Stimulated activated CD8-positive, alpha-beta memory T cell treated with anti-CD3 and anti-CD28 coated beads, Interleukin-7, amount 100 ng/mL, for 24 hours (primary cell): ENCODE measurements at regions not wholly inside any gene's neighbourhood (a gene's known extent, or its start where the extent isn't known, plus 50 kb on each side); places are given as distances from the start of the nearest gene placed in this dataset.
"Not testable (repeated sequence)": the region's sequence is repeated elsewhere in the genome, so short reads cannot be mapped to it uniquely, and the experiment has no call there.

Source experiments
- DNase-seq: peaks from one replicate; pipeline ENCODE4 v3.0.0-alpha.2; 2020; ENCODE audit warnings: low read depth

DNA sequence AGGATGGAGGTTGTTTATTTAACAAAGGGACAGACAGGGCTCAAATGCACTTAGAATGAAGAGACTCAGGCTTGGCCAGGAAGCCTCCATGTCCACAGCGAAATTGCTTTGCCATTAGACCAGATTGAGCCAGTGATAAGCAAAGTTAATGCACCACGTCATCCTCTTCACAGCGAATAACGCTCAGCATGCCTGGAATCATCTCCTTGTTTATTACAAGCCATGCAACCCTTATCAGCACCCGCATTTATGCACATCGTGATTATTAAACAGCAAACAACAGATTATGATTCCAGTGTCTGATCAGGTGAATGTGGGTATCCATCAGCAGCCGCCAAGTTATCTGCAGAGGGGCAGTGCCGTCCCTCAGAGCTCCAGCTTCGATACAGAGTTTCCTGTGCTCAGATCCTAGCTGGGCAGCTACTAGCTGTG lies 175.0 kb upstream of the TMEM132C start:
- no peak for DNase-seq

DNA sequence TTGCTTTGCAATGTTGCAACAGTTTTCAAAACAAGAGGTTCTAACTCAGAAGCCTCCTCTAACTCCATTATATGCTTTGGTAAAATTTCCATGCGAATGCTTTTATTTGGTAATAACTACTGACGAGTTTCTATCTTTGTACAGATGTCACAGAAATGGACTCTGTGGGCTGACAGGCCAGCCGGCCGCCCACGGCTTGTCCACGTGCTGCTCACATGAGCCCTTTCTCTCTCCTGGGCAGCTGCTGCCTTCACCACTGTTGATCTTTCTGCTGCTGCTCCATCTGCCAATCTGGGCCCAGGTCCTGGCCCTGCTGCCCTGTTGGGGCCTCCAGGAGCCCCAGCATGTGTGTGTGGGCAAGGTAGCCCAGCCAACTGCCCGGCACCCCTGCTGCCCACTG lies 168.2 kb upstream of the TMEM132C start:
- no peak for DNase-seq

DNA sequence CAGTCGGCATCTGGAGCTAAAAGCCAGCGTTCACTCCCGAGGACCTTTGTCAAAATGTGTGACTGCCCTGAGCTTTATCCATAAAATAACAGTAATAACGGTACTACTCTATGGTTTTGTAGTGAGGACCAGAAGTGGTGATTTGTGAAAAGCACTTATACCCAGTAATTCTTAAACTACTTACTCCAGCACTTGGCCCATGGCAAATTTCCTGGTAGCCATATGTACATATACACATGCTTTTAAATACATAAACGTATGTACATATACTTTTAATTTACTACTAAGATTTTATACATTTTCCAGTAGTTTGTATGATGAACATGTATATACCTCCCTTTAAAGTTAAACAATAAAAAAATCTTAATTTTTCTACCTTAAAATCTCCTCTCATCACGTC lies 163.8 kb upstream of the TMEM132C start:
- DNase-seq = no peak

DNA sequence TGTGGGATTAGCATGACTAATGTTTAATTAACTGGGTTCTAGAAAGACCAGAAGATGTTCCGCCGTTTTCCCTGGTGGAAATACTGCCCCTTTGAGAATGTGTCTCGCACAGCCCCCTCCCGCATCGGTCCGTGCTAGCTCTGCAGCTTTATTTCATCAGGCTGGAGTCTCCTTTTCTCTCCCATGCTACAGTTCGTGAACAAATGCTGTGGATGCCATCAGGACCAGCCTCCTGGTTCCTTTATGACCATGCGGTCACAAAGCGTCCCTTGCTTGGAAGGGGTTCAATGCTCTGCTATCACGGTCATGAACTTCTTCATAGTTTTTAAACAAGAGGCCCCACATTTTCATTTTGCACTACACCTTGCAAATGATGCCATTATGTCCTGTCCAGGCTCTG lies 157.7 kb upstream of the TMEM132C start:
- no peak for DNase-seq

DNA sequence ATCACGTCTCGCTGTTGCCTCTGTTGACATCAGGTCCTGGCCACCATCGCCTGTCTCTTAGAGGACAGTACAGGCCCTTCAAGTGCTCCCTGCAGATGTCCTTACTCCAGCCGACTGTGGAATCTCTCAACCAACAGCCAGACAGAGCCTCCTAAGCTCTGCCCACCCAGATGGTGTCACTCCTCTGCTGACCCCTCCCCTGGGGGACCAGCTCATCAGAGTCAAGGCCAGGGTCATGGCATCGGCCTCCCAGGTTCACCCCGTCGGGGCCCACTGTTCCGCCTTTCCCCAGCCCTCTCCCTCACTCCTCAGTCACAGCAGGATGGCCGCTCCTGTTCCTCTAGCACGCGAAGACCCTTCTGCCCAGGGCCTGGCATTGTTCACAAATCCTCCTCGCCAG lies 157.3 kb upstream of the TMEM132C start:
- no peak for DNase-seq

DNA sequence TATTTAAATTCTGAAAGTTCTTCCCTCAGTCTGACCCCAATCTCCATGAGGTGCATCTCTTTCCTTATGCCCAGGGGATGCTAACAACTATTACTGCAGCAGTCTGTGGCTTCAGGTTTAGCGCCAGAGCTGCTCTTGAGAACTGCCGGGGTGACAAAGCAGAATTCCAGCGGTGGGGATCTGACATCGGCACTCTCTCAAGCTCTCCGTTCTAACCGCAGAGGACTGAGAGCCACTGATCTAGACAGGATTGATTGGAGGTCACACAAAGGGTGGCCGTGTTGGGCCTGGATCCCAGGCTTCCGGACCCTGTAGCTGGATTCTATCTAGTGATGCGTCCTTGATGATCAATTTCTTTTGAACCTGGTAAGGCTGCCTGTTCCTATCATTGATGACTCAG lies 155.6 kb upstream of the TMEM132C start:
- no peak for DNase-seq

DNA sequence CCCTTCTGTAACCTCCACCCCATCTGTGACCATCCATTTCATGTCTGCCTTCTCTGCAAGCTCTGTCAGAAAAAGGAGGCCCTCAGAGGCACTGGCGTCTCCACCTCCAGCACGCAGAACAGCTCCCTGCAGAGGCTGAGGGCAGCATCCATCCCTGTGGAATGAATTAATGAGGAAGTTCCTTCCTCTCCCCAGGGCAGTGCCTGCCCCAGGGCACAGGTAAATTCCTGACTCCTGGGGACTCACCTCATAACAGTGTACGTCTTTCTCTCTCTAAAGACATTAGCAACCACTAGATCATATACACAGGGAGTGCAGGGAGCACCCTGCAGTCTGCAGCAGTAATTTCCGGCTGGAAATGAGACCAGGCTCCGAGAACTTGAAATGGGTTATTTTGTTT lies 155.0 kb upstream of the TMEM132C start:
- no peak for DNase-seq

DNA sequence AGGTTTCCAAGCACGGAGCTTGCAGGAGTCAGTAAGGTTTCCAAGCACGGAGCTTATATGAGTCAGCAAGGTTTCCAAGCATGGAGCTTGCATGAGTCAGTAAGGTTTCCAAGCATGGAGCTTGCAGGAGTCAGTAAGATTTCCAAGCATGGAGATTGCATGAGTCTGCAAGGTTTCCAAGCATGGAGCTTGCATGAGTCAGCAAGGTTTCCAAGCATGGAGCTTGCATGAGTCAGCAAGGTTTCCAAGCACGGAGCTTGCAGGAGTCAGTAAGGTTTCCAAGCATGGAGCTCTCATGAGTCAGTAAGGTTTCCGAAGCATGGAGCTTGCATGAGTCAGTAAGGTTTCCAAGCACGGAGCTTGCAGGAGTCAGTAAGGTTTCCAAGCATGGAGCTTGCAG lies 153.7 kb upstream of the TMEM132C start:
- DNase-seq = not testable (repeated sequence)

DNA sequence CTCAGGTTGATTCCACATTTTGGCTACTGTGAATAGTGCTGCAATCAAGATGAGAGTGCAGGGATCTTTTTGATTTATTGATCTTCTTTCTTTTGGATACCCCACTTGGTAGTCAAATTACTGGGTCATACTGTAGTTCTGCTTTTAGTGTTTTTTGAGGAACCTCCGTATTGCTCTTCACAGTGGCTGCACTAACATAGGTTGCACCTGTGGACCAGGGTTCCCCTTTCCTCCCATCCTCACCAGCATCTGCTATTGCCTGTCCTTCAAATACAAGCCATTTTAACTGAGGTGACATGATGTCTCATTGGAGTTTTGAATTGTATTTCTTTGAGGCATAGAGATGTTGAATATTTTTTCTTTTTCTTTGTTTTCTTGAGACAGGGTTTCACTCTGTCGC lies 152.5 kb upstream of the TMEM132C start:
- no peak for DNase-seq

DNA sequence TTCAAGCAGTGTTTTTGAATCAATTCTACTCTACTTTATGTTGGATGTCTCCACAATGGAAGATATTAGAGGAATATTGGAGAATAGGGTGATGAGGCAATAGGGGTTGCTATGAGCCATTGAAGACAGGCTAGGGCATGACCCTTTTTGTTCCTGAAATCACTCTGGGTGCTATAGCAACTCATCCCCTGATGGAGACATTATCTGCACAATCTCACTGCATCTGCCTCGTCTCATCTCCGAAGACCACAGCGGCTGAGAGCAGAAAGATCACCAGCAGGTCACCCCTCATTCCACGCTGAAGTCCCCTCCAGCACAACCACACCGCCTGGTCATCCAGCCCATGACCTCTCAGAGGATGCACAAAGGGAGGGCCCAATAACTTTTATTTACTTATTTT lies 150.4 kb upstream of the TMEM132C start:
- DNase-seq = no peak

DNA sequence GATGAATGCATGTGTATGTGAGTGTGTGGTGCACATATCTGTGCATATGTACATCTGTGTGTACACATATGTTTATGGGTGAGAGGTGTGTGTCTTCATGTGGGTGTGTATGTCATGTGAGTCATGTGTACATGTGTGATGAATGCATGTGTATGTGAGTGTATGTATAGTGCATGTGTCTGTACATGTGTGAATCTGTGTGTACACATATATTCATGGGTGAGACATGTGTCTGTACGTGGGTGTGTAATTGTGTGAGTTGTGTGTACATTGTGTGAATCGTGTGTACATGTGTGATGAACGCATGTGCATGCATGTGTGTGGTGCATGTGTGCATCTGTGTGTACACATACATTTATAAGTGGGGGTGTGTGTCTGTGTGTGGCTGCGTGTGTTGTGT lies 146.9 kb upstream of the TMEM132C start:
- DNase-seq = no peak

DNA sequence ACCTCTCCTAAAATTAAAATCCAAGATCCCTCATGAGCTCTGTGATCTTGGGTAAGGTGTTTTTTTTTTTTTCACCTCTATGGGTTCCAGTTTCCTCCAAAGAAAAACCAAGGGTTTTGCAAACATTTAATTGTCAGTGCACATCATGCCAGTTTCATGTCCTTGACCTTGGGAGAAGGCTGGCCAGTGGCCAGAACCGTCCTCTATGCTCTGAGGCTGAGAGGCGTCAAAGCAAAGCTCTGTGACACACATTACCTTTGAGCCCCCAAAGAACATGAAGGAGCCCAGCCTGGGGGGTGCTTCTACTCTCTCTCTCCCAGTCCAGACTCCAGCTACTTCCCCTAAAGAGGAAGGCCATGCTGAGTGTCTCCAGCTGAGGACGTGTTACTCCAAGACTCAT lies 145.5 kb upstream of the TMEM132C start:
- no peak for DNase-seq

DNA sequence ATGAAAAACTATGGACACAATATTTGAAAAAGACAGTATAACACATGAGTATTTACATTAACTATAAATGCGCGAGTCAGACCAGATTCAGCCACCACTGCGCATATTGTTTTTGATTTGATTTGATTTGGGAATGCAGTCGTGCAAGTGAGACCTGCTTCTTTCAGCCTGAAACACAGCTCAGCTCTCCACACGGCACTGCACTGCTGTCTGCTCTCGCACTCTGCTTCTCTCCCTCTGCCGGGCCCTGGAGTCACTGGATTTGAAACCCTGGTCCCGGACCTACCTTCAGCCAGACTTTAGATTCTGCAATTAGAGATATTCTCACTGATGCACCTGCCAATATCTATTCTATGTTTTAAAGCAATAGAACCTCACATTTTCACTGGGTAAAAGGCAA lies 143.9 kb upstream of the TMEM132C start:
- no peak for DNase-seq

DNA sequence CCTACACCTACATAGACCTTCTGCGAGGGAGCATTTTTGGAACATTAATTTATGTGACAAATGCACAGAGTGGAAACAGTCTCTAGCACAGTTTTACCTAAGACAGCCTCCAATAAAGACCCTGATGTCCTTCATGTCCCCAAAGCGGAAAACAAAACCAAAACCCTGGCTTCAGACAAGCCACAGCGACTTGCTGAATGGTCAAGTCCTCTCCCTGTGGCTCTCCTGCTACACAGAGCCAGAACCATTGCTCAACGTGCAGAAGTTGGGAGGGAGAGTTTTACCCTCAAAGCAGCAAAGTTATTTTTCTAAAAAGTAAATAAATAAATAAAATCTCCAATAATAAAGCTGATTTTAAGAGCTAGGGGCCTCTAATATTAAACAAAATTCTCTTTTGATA lies 135.0 kb upstream of the TMEM132C start:
- DNase-seq = no peak

DNA sequence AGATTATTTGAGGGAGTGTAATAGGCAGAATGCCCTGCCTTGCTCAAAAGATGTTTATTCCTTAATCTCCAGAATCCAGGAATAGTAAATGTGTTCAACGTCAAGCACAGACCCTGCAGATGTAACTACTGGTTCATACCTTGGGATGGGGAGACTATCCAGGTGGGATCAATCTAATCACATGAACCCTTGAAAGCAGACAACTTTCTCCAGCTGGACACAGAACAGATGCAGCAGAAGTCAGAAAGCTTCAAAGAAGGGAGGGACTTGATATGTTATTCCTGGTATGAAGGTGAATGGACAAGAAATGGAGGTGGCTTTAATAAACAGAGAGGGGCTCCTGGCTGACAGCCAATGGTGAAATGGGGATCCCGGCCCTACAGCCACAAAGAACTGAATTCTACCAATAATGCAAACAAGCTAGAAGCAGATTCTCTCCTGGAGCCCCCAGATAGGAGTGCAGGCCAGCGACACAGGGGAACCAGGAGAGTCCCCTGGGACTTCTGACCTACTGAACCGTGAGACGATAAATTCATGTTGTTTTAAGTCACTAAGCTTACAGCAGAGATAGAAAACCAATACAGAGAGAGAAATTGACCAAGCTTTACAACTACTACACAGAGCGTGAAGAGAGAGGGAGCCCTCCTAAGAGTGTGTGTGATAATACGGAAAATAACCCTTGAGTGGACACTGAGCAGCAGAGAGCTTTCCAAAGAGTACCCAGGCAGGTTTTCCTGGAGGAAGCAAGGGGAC lies 133.5 kb upstream of the TMEM132C start:
- no peak for DNase-seq

DNA sequence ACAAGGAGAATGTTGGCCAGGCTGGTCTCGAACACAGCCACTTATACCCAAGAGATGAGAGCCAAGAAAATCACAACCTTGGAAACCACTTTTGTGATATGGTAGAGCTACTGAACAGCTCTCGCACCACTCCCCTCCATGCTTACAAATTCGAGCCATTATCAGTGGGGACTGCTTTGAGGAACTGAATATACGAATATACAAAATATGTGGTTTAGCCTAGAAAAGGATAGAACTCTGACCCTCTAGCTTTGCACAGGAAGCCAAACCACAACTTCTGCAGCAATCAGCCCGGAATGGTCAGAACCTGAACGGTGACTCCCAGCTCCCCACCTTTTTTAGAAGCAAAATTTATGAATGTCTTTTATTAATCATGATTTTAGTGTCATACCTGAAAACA lies 129.8 kb upstream of the TMEM132C start:
- no peak for DNase-seq

DNA sequence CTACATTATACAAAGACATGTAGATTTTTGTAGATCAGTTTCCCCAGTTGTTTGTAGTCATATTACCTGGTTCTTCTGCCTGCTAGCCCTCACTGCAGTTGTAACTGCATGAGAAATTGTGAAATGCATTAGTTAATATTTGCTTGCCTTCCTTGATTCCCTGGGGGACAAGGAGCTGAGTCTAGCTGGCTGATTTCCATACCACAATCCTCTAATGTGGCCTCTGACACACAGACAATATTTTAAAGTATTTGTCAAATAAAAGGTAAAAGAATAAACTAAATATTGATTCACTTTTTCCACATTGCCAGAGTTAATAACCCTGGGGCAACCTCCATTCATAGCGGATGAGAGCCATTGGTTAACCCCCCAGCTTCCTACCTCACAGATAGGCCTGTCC lies 128.8 kb upstream of the TMEM132C start:
- DNase-seq = no peak

DNA sequence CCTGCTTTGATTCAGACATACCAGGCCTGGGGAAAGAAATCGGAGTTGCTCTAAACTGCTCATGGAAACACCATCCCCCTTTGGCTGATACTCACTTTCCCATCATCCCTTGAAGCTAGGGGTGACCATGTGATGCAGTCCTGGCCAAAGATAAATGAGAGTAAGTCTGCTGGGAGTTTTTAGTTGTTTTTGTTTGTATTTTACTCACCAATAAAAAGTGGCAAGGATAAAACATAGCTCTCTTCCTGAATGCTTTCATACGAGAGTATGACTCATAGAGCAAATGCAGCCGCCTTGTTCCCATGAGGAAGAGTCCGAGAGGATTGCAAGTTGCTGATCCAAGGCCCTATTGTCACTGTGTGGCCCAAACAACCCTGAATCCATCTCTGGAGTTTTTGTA lies 126.4 kb upstream of the TMEM132C start:
- no peak for DNase-seq

DNA sequence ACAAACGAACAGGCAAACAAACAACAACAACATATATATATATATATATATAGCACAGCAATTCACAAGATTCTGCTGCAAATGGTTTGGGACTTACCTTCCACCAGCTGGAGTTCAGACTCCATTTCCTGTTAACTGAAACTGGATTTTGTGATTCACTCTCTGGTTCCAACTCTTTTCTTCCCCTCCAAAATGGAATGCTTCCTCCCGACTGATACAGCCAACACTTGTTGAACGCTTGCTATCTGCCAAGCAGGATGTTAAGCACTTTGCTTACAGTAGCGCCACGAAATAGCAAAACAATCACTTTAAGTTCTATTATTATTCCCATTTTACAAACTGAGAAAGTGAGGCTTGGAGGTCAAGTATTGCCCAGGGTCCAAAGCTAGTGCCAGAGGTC lies 116.0 kb upstream of the TMEM132C start:
- no peak for DNase-seq

DNA sequence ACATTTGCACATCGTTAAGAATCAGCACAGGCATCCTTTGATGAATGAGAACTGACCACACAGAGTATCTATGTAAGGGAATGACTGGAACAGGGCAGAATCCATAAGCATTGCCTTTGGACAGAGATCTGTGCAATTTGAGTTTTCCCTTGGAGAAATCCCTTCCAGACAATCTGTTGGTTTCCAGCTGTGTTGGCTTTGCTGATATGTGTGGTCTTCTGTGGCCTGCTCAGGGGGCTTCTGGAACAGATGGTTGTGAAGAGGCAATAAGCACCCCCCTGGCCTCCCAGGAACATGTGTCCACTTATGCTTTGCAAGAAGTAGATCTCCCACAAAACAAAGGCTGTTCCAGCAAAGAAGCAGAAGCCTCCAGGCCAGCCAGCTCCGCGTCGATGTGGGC lies 111.4 kb upstream of the TMEM132C start:
- DNase-seq = no peak

DNA sequence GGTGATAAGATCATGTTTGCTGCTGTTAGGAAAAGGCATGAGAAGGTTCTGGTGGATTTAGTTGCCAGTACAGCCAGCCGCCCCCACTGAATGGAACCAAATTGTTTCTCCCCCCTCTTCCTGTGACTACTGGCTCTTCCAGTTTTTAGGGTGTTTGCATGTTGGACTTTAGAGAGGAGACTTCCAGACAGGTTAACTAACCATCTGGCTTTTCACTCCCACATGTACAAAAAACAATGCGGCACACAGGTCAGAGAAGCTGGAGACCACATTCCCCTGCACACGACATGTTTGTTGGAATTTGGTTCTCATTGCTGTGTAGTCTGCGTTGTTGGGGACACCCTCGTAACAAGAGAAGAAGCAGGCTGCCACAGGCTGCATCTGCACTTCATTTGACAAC lies 103.9 kb upstream of the TMEM132C start:
- no peak for DNase-seq

DNA sequence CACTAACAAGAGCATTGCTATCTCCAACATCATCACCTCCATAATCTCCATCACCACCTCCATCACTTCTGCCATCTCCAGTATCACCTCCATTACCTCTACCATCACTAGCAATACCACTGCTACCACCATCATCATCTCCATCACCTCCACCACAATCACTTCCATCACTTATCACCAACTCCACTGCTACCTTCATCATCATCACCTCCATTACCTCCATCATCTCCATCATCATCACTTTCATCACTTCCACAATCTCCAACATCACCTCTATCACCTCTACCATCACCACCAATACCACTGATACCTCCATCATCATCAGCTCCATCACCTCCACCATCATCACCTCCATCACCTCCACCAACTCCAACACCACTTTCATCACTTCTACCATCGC lies 102.4 kb upstream of the TMEM132C start:
- DNase-seq = no peak

DNA sequence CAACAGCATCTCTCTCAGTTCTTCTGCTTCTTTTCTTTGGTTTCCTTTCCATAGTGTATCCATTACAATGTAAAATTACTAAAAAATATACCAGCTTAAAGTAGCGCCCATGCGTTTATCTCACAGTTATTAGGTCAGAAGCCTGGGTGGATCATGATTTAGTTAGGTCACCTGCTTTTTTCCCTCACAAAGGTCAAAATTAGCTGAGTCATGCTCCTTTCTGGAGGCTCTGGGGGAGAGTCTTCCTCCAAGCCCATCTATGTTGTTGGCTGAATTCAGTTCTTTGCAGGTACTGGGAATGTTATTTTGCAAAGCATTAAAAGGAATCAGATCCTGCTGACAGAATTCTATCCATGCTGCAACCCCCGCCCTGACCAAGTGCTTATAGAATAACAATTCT lies 101.6 kb upstream of the TMEM132C start:
- no peak for DNase-seq

DNA sequence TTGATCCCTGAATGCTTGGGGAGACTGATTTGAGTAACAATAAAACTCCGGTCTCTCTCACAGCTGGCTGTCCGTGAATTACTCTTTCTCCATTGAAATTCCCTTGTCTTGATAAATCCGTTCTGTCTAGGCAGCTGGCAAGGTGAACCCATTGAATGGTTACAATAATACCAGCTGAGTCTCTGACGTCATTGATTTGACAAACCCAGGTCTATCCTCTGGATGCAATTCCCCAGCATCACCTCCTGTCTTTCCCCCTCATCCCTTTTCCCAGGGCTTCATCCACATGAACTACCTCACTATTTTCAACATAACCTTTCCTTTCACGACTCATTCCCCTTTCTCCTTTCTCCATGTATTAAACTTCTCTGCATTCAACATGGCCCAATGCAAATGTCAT lies 98.7 kb upstream of the TMEM132C start:
- no peak for DNase-seq

DNA sequence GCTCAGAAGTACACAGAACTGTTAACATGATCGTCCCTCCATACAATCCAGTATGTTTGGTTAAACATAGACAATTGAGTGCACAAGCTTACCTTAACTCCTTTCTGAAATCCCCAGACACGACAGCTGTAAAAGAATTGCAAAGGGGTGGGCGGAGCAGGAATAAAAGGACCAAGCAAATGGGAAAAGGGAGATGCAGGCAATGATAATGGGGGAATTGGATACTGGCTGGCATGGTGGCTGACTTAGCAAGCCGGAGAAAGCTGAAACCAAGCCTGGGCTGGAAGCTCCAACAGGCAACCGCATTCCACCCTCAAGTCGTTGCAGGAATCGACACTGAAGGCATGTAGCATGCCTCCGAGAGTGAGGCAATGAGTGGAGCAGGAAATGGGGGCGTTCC lies 96.8 kb upstream of the TMEM132C start:
- no peak for DNase-seq
